Breast epithelium (tissue), 4 donors: ENCODE measurements at regions not wholly inside any gene's neighbourhood (a gene's known extent, or its start where the extent isn't known, plus 50 kb on each side); places are given as distances from the start of the nearest gene placed in this dataset.

Source experiments
- DNase-seq, 2 donors: peaks; one replicate each; pipeline ENCODE4 v3.0.0-alpha.2; 2019; ENCODE audit warnings: low spot score in 2 of 2
- H3K27ac ChIP-seq, 2 donors: fragments of 200-600 bp; sonication (generic) in 1 of 2; one replicate each; pipeline ENCODE4 v1.5.1; 2016 to 2019; ENCODE audit warnings: mild to moderate bottlenecking in 1 of 2
- H3K27me3 ChIP-seq, 2 donors: fragments of 200-600 bp; sonication (generic) in 1 of 2; one replicate each; pipeline versions ENCODE4 v1.5.1 to v1.6.0; 2017 to 2019; ENCODE audit warnings: control low read depth in 1 of 2, mild to moderate bottlenecking in 1 of 2
- H3K36me3 ChIP-seq: fragments of 200-600 bp; one replicate; pipeline ENCODE4 v1.5.1; 2019
- H3K4me1 ChIP-seq, 2 donors: fragments of 200-600 bp; sonication (generic); one replicate each; pipeline ENCODE4 v1.5.1; 2016 to 2019; ENCODE audit warnings: control low read depth in 1 of 2
- H3K4me3 ChIP-seq, 3 donors: fragments of 200-600 bp; sonication (generic); 1 replicate in 2 of 3; 2 replicates in 1 of 3; pipeline ENCODE4 v1.5.1; 2016 to 2019; ENCODE audit warnings: mild to moderate bottlenecking in 3 of 3, moderate library complexity in 2 of 3
- H3K9me3 ChIP-seq, 2 donors: fragments of 200-600 bp; sonication (generic) in 1 of 2; one replicate each; pipeline ENCODE4 v1.5.1; 2016 to 2019; ENCODE audit warnings: control low read depth in 1 of 2
- CTCF ChIP-seq, 3 donors: fragments of 450-650 bp; IDR thresholded peaks; one replicate each; pipeline ENCODE4 v1.5.1; 2016 to 2017; ENCODE audit warnings: antibody characterized with exemption in 3 of 3, mild to moderate bottlenecking in 3 of 3, moderate library complexity in 3 of 3
- POLR2A ChIP-seq: fragments of 450-650 bp; IDR thresholded peaks from one replicate; pipeline ENCODE4 v1.6.1; 2016; ENCODE audit warnings: antibody characterized with exemption, mild to moderate bottlenecking, moderate library complexity
- POLR2AphosphoS5 ChIP-seq, 3 donors: sonication (generic); formaldehyde crosslinking; IDR thresholded peaks; one replicate each; pipeline ENCODE4 v1.6.1; 2017; ENCODE audit warnings: antibody characterized with exemption in 3 of 3
- intact Hi-C: fragments of 100-400 bp; cut with DNase I; formaldehyde crosslinking; loops from one replicate; pipeline ENCODE4 v1.15.1; 2023; ENCODE audit warnings: low total_unique reads

- Histone ChIP-seq H3K4me3 (no peak overlapping the region), H3K4me1 (no peaks in the 10 kb centered on the region), H3K9me3 (peaks cover 4 to 14% of the 10 kb centered on the region in 2 donors), H3K36me3 (no peaks in the 10 kb centered on the region), H3K27ac (no peak overlapping the region), H3K27me3 (no peaks in the 10 kb centered on the region)
- TF ChIP-seq POLR2A (no peak), POLR2AphosphoS5 (IDR thresholded peaks at IDR 0.05) (no peak), CTCF (IDR thresholded peaks at IDR 0.05) (no peak)
- intact Hi-C loops = no loop called here
- no peak for DNase-seq
Observed at GRCh38 chr9:24439456-24439855, 106.2 kb downstream of the IZUMO3 start.

- no peaks in the 10 kb centered on the region for H3K4me1 ChIP-seq
- TF ChIP-seq CTCF (IDR thresholded peaks at IDR 0.05) (no peak), POLR2AphosphoS5 (IDR thresholded peaks at IDR 0.05) (no peak), POLR2A (no peak)
- peaks cover 4 to 20% of the 10 kb centered on the region in 2 donors for H3K9me3 ChIP-seq
- H3K27me3 ChIP-seq = no peaks in the 10 kb centered on the region
- intact Hi-C loops = no loop called here
- no peak overlapping the region for H3K4me3 ChIP-seq
- H3K36me3 ChIP-seq = no peaks in the 10 kb centered on the region
- H3K27ac ChIP-seq = no peak overlapping the region
- no peak for DNase-seq
Observed at GRCh38 chr9:24438876-24439275, 106.8 kb downstream of the IZUMO3 start.

GRCh38 chr9:24436761-24437160, 108.9 kb downstream of the IZUMO3 start:
- no peaks in the 10 kb centered on the region for H3K4me1 ChIP-seq
- intact Hi-C loops = no loop called here
- H3K27me3 ChIP-seq = no peaks in the 10 kb centered on the region
- H3K4me3 ChIP-seq = no peak overlapping the region
- no peak overlapping the region for H3K27ac ChIP-seq
- no peaks in the 10 kb centered on the region for H3K36me3 ChIP-seq
- peaks cover 4 to 19% of the 10 kb centered on the region in 2 donors for H3K9me3 ChIP-seq
- TF ChIP-seq POLR2AphosphoS5 (IDR thresholded peaks at IDR 0.05) (no peak), CTCF (IDR thresholded peaks at IDR 0.05) (no peak), POLR2A (no peak)
- DNase-seq = no peak

GRCh38 chr9:24434183-24434582, 111.5 kb downstream of the IZUMO3 start:
- H3K27me3 ChIP-seq = no peaks in the 10 kb centered on the region
- no peak overlapping the region for H3K27ac ChIP-seq
- H3K36me3 ChIP-seq = no peaks in the 10 kb centered on the region
- no peak for TF ChIP-seq CTCF (IDR thresholded peaks at IDR 0.05)
- TF ChIP-seq POLR2AphosphoS5 (IDR thresholded peaks at IDR 0.05) = no peak
- TF ChIP-seq POLR2A = no peak
- intact Hi-C loops = loop anchor here (5.0 kb wide), 1 partner anchor 878 kb away; no protein-coding TSS in a partner anchor
- H3K4me3 ChIP-seq = no peak overlapping the region
- H3K9me3 ChIP-seq = peaks cover 4 to 19% of the 10 kb centered on the region in 2 donors
- DNase-seq = no peak
- H3K4me1 ChIP-seq = no peaks in the 10 kb centered on the region

GRCh38 chr9:24416136-24416535, 129.6 kb downstream of the IZUMO3 start:
- Histone ChIP-seq H3K27ac (no peak overlapping the region), H3K9me3 (no peaks in the 10 kb centered on the region), H3K4me1 (no peaks in the 10 kb centered on the region), H3K27me3 (no peaks in the 10 kb centered on the region), H3K4me3 (no peak overlapping the region), H3K36me3 (no peaks in the 10 kb centered on the region)
- TF ChIP-seq POLR2A (no peak), CTCF (IDR thresholded peaks at IDR 0.05) (no peak), POLR2AphosphoS5 (IDR thresholded peaks at IDR 0.05) (no peak)
- DNase-seq = no peak
- intact Hi-C loops = no loop called here
